ENCODE measurements at regions not wholly inside any gene's neighbourhood (a gene's known extent, or its start where the extent isn't known, plus 50 kb on each side); places are given as distances from the start of the nearest gene placed in this dataset.

GRCh38 chr2:60294901-60295635 is 258.4 kb downstream of the BCL11A start:
- TF ChIP-seq EP300 (conservative IDR thresholded peaks at IDR 0.05; ENCODE audit: poor library complexity, severe bottlenecking) = no peak
- TF ChIP-seq SMC3 (conservative IDR thresholded peaks at IDR 0.05; ENCODE audit: poor library complexity) = no peak
- no peak for TF ChIP-seq MXI1 (conservative IDR thresholded peaks at IDR 0.05; ENCODE audit: poor library complexity, severe bottlenecking)
- TF ChIP-seq TAF1 (IDR thresholded peaks at IDR 0.05; ENCODE audit: low read depth) = no peak
- no peak for TF ChIP-seq REST (IDR thresholded peaks at IDR 0.05; ENCODE audit: borderline replicate concordance)
- TF ChIP-seq EZH2 (IDR thresholded peaks at IDR 0.05; ENCODE audit: borderline replicate concordance, insufficient read depth, low read length, poor library complexity, severe bottlenecking) = no peak
- no peak for TF ChIP-seq CTCF (IDR thresholded peaks at IDR 0.05; ENCODE audit: poor library complexity, severe bottlenecking)
- TF ChIP-seq RAD21 (conservative IDR thresholded peaks at IDR 0.05) = no peak
- TF ChIP-seq POLR2AphosphoS5 (IDR thresholded peaks at IDR 0.05) = no peak
- no peak overlapping the region for H3K9ac ChIP-seq (ENCODE audit: low read length)
- no peak overlapping the region for H3K4me2 ChIP-seq (ENCODE audit: low read length)
- no peaks in the 10 kb centered on the region for H4K20me1 ChIP-seq (ENCODE audit: insufficient read depth)
- no peaks in the 10 kb centered on the region for H3K9me2 ChIP-seq (ENCODE audit: insufficient read depth, low read length)
- H3K4me3 ChIP-seq (ENCODE audit: low read length) = no peak overlapping the region
- H3K36me3 ChIP-seq (ENCODE audit: insufficient read depth, low read length) = no peaks in the 10 kb centered on the region
- H3F3A ChIP-seq (ENCODE audit: insufficient read depth, low read length, poor library complexity, severe bottlenecking) = no peaks in the 10 kb centered on the region
- no peak overlapping the region for H2AFZ ChIP-seq (ENCODE audit: low read depth, low read length)
- no peaks in the 10 kb centered on the region for H3K27me3 ChIP-seq (ENCODE audit: insufficient read depth, low read depth, low read length)
- H3K9me3 ChIP-seq (ENCODE audit: low read length) = no peaks in the 10 kb centered on the region
- no peak overlapping the region for H3K27ac ChIP-seq (ENCODE audit: low read length)
- H3K79me2 ChIP-seq (replicated peaks; ENCODE audit: insufficient read depth, low read length) = no peaks in the 10 kb centered on the region

- TF ChIP-seq RAD21 (conservative IDR thresholded peaks at IDR 0.05) (no peak), EZH2 (IDR thresholded peaks at IDR 0.05; ENCODE audit: borderline replicate concordance, insufficient read depth, low read length, poor library complexity, severe bottlenecking) (no peak), EP300 (conservative IDR thresholded peaks at IDR 0.05; ENCODE audit: poor library complexity, severe bottlenecking) (no peak), MXI1 (conservative IDR thresholded peaks at IDR 0.05; ENCODE audit: poor library complexity, severe bottlenecking) (no peak)
- H3K9ac ChIP-seq (ENCODE audit: low read length) = no peak overlapping the region
- H2AFZ ChIP-seq (ENCODE audit: low read depth, low read length) = no peak overlapping the region
- no peak overlapping the region for H3K27ac ChIP-seq (ENCODE audit: low read length)
- H3K79me2 ChIP-seq (replicated peaks; ENCODE audit: insufficient read depth, low read length) = no peaks in the 10 kb centered on the region
- H3K36me3 ChIP-seq (ENCODE audit: insufficient read depth, low read length) = no peaks in the 10 kb centered on the region
- H3F3A ChIP-seq (ENCODE audit: insufficient read depth, low read length, poor library complexity, severe bottlenecking) = no peaks in the 10 kb centered on the region
- no peaks in the 10 kb centered on the region for H3K27me3 ChIP-seq (ENCODE audit: insufficient read depth, low read depth, low read length)
- H3K4me3 ChIP-seq (ENCODE audit: low read length) = no peak overlapping the region
- H3K9me3 ChIP-seq (ENCODE audit: low read length) = no peaks in the 10 kb centered on the region
- H3K9me2 ChIP-seq (ENCODE audit: insufficient read depth, low read length) = no peaks in the 10 kb centered on the region
- no peaks in the 10 kb centered on the region for H4K20me1 ChIP-seq (ENCODE audit: insufficient read depth)
- H3K4me2 ChIP-seq (ENCODE audit: low read length) = no peak overlapping the region
Measured at GRCh38 chr2:60292242-60292641, 261.2 kb downstream of the BCL11A start.
